Fibroblast of skin of right biceps (primary cell): ENCODE measurements at regions not wholly inside any gene's neighbourhood (a gene's known extent, or its start where the extent isn't known, plus 50 kb on each side); places are given as distances from the start of the nearest gene placed in this dataset.
"Not testable (repeated sequence)": the region's sequence is repeated elsewhere in the genome, so short reads cannot be mapped to it uniquely, and the experiment has no call there.

Experiments
- DNase-seq: peaks from one replicate; pipeline ENCODE4 v3.0.0-alpha.2; 2013

DNA sequence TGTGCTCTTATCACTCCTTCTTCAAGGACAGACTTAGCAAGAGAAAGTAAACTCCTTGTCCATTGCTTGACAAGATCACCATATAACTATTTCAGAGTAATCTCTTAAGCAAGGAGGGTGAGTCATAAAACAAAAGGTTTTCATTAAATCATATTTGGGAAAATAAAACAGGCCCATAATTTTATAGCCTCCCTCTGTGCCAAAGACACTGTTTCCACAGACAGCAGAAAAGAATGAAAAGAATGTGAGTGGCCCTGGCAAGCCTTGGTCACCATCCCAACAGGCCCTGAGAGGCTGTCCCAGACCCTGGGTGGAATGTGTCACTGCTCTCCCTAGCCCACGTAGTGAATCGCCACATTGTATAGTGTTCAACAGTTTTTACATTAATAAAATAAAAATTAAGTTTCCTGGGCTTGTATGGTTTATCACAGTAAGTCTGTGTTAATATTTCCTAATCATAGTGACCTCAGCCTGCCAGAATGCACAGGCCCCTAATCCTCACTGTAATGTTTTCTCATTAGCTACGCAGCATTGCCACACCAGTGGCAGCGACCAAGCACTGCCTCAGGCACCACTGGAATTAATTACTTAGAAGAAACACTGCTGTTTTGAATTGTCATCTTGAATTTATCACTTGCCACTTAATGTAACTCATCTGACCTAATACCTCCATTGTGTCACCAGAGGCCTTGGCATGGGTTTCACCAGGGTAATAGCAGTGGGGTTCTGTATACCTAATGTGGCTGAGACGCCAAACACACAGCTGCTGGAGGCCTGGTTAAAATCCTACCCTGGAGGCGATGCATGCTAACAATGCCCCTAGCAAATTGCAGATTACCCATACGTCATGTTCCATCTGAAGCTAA, 401.9 kb downstream of the LNPK start:
- peak; percentile 83 for DNase-seq

DNA sequence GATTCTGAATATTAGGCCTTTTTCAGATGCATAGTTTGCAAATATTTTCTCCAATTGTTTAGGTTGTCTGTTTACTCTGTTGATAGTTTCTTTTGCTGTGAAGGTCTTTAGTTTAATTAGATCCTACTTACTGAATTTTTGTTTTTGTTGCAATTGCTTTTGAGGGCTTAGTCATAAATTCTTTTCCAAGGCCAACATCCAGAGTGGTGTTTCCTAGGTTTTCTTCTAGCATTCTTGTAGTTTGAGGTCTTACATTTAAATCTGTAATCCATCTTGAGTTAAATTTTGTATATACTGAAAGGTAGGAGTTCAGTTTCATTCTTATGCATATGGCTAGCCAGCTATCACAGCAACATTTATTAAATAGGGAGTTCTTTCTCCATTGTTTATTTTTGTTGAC, 404.8 kb downstream of the LNPK start:
- peak; percentile 59 for DNase-seq

DNA sequence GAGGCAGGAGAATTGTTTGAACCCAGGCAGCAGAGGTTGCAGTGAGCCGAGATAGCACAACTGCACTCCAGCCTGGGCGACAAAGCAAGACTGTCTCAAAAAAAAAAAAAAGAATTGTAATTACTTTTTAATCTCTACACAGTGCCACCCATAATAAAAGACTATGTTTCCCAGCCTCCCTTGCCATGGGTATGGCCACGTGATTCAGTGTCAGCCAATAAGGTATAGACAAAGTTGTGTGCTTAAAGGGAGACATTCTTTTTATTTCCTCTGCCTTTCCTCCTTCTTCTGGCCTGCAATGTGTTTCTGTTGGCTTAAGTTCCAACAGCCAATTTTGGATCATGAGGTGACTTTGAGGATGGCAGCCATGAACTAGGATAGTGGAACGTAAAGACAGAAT, 406.9 kb downstream of the LNPK start:
- no peak for DNase-seq

DNA sequence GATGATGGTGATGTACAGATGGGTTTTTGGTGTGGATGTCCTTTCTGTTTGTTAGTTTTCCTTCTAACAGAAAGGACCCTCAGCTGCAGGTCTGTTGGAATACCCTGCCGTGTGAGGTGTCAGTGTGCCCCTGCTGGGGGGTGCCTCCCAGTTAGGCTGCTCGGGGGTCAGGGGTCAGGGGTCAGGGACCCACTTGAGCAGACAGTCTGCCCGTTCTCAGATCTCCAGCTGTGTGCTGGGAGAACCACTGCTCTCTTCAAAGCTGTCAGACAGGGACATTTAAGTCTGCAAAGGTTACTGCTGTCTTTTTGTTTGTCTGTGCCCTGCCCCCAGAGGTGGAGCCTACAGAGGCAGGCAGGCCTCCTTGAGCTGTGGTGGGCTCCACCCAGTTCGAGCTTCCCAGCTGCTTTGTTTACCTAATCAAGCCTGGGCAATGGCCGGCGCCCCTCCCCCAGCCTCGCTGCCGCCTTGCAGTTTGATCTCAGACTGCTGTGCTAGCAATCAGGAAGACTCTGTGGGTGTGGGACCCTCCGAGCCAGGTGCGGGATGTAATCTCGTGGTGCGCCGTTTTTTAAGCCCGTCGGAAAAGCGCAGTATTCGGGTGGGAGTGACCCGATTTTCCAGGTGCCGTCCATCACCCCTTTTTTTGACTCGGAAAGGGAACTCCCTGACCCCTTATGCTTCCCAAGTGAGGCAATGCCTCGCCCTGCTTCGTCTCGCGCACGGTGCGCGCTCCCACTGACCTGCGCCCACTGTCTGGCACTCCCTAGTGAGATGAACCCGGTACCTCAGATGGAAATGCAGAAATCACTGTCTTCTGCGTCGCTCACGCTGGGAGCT, 408.2 kb downstream of the LNPK start:
- not testable (repeated sequence) for DNase-seq

DNA sequence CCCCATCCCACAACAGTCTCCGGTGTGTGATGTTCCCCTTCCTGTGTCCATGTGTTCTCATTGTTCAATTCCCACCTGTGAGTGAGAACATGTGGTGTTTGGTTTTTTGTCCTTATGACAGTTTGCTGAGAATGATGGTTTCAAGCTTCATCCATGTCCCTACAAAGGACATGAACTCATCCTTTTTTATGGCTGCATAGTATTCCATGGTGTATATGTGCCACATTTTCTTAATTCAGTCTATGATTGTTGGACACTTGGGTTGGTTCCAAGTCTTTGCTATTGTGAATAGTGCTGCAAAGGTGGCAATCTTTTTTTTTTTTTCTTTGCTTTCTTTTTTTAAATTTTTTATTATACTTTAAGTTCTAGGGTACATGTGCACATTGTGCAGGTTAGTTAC, 406.7 kb upstream of the ATP5MC3 start:
- not testable (repeated sequence) for DNase-seq

DNA sequence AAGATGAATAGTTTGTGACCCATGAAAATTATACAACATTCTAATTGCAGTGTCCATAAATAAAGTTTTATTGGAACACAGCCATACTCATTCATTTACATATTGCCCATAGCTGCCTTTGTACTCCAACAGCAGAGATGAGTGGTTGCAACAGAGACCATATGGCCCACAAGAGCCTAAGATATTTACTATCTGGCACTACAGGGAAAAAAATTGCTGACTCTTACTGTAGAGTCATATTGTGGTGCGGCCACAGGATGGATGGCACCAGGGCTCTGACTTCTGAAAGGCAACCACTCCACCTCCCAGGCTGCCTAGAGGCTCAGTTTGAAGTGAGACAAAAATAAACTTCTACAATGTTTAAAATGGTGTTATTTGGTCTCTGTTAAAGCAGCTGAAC, 404.0 kb upstream of the ATP5MC3 start:
- DNase-seq = no peak

DNA sequence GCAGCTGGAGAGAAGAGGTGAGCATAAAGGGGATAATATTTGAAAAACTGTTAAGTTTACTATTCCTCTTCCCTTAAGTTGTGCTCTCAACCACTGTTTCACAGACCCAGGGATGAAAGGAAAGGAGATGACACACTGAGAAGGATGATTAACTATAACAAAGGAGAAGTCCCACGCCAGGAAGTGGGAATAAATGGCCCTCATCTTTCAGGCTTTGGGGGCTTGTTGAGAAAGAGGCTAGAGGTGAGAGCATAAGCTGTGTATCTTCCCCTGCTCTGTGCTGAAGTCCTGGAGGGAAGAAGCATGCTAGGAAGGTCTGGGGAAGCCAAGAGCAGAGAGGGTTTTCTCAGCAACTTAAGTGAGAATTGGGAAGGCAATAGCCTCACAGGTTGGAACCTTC, 399.1 kb upstream of the ATP5MC3 start:
- DNase-seq = no peak

DNA sequence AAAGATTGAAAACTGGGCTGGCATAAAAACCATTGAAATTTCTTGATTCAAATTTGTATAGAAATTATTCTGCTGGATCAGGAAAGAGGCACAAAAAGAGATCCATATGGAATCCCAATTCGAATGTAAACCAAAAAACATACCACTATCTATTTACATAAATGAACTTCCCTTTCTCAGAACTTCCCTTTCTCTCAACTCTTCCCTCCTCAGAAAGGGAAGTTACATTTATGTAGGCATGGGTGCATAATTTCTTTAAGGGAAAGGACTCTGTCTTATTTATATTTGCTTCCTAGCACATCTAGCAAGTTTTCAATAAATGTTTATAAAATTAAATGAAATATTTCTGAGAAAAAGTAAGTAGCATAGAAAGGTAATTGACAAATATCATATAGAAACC, 398.1 kb upstream of the ATP5MC3 start:
- DNase-seq = no peak

DNA sequence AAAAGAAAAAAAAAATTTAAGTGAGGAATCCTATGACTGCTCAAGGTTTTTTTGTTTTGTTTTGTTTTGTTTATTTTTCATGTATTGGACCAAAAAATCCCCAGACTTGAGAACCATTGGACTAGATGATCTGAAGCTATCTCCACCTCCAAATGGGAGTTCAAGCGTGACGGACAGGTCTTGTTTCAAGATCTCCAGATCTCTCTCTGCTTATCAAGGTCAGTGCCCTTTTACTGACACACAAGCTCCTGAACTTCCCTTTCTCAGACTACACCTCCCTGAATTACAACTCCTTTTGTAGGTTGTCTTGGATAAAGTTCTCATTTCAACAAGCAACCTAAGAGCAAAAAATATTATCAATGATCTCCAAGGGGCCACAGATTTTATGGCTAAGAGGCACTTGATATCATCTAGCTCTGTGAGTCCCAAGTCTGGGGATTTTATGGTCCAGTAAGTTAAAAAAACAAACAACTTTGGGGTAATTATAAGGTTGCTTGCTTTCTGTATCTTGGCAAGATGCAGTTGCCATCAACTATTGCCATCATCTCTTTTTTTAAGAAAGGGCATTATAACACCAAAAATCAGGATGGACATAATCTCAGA, 396.0 kb upstream of the ATP5MC3 start:
- DNase-seq = no peak

DNA sequence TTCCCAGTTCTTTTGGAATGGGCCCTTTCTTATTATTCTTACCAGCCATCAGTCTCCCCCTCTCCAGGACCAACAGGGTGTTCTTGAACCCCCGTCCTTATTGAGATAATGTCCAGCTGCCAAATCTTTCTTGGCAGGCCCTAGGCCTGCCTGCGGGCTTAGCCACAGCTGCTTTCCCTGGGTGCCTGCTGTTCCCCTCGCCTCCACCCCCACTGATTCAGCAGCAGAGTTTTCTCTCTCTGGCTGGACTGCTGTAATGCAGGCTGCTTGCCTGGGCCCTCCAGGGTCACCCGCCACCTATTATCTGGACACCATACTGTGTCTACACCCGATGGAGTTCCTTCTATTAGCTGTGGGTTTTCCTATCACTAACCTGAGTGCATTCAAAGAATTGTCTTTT, 395.4 kb upstream of the ATP5MC3 start:
- DNase-seq = no peak

DNA sequence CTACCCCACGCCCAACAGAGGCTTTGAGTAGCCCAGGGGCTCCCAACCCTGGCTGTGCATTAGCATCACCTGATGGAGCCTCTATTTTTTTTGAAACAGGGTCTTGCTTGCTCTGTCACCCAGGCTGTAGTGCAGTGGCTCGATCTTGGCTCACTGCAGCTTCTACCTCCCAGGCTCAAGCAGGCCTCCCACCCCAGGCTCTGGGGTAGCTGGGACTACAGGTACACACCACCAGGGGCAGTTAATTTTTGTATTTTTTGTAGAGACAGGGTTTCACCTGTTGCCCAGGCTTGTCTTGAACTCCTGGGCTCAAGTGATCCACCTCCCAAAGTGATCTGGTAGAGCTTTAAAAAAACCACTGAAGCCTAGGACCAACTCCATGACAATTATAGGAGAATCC, 394.8 kb upstream of the ATP5MC3 start:
- no peak for DNase-seq

DNA sequence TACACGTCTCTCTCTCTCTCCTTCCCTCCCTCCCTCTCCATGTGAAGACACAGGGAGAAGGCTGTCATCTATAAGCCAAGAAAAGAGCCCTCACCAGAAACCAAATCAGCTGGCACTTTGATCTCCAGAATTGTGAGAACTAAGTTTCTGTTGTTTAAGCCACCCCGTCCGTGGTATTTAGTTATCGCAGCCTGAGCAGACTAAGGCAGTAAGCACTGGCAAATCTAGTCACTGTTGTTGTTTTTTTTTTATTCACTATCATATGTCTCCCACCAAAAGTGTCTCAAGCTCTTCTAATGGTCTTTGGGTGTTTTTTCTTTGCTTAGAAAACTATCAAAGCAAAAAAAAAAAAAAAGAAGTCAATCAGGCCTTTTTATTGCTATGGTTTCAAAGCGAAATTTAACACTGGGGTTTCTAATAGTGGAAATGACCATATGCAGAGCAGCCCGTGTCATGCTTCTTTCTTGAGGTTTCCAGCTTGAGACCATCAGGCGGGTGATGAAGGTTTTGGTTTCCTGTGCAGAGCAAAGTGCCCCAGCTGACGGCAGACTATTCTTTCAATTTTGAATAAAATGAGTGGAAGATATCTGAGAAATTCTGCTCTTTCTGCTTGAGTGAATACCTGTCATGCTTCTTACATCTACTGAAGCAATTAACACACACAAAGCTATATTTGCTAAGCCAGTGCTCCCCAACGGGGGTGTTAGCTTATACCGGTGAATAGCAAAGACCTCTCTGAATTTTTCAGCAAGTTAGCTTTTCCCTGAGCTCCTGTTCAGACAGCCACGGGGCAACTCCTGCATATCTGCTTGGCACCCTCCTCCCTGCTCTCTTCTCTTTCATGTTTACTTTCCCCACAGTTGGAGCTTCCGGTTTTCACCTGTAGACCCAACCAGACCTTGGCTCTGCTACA, 394.1 kb upstream of the ATP5MC3 start:
- peak; percentile 9 for DNase-seq

DNA sequence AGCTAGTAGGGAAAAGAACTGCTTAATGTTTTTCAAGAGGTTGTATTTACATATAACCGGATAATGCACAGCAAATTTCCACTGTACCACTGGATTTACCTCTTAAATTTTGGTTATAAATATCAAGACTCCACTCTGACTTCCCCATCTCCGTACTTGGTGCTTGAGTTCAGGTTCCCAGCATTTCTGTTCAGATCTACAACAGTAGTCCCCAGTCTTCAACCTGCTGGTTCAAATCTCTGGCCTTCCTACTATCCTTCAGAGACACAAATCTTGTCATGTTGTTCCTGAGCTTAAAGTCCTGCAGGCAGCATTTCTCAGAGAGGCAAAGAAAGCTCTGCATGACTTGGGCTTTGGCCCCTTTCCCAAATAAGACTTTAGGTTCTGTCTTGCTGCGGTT, 392.6 kb upstream of the ATP5MC3 start:
- no peak for DNase-seq

DNA sequence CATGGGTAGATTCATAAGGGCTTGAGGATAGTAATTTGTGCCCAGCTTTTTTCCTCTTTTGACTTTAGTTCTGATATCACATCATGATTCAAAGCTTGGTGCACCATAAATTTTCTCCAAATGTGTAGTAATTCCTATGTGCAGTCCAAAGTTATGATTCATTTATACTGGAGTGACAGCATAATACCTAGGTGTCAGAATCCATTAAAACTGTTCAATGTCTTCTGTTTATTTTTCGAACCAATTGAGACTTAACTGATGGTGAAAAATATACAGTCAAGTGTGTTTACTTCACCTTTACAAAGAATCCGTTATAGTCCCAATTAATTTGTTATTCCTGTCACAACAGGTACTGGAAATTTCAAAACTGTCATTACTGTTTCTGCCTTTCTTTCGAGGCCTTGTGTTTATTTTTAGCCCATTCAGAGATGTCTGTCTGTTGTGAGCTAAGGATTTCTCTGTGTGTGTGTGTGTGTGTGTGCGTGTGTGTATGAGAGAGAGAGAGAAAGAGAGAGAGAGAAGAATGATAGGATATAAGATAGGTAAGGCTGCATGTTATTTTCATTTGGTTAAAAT, 389.7 kb upstream of the ATP5MC3 start:
- peak; percentile 8 for DNase-seq

DNA sequence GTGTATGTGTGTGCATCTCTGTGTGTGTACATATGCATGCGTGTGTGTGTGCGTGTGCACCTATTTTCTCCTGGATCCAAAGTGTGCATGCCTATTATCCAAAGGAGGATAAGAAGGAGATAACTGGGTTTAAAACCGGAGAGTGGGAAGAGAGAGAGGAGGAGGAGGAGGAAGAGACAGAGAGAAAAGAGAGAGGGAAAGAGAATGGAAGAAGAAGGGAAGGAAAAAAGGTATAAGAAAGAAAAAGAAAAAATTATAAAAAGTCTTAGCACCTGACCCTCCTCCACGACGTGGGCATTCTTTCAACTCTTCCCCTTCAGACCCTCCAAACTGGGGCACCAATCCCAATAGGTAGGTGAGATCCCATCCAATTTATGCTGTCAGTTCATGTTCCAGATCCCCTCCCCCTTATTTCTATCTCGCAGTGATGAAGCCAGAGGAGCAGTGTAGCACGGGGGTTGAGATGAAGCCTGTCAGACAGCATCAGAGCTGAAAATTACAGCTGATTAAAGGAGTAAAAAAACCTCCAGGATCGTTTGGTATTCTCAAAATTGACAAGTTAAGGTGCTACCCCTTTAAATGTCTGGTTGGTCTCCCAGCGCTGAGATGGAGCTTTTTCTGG, 386.7 kb upstream of the ATP5MC3 start:
- DNase-seq = no peak

DNA sequence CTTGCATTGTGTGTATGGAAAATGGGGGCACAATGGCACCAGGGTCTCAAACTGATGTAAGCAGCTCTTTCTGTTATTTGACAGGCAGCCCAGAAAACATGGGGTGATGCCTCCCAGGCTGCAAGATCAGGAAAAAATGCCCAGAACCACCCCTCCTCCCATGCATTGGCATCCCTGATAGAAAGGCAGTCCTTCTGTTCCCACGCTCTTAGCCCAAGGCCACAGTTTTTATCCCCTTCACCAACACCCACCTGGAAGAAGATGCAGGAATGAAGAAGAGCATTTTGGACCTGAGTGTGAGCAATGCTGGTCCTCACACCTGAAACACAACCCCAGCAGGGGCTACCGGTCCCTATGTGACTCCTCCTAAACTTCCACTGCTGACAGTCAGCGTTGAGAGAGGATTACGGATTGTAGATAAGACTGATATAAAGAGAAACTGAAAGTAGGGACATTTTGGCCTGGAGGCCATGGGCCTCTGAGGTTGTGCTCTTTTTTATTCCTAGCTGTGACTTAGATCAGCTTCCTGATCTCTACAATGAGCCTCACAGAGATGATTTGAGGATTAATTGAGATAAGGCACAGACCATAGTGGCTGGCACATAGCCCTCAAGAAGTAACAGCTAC, 386.0 kb upstream of the ATP5MC3 start:
- no peak for DNase-seq

DNA sequence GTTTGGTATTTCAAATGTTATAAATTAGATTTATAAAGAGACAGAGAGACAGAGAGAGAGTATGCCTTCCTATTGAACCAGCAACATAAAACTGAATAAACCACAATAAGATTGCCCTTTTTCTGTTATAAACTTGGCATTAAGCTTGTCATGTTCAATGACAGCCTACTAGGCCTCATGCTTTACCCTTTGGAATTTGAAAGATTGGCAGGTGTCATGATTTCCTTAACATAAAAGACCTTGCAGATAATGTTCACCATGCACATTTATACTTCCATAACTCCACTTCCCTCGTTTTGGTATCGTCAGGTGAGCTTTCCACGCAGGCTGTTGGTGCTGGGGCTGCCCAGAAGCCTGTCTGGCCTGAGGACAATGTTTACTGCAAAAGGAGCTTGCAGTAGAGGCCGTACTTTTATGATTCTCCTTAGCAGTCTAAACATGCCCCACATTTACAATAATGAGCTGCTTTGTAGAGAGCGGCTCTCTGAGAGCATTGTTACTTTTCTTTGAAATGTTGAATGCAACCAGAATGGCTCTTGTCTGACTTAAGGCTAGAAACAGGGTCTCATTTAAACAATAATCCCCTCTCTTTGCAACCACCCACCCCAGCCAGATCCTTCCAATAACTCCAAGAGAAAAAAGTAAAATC, 379.1 kb upstream of the ATP5MC3 start:
- DNase-seq = no peak

DNA sequence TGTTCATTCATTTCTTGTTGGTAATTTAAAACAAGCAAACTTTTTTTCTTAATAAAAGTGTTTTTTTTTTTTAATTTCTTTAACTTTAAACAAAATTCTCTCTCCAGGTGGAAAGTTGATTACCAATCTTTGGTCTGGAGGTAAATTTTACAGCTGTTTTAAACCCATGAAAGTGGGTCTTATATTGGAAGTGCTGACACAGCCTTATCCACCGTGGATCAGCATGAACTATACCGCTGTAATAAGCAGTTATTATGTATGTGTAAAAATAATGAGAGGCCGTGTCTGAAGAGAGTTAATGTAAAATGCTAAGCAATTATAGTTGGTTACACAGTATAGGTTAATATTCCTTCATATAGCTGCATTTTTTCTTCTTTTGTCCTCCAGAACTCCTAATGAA, 378.1 kb upstream of the ATP5MC3 start:
- no peak for DNase-seq

DNA sequence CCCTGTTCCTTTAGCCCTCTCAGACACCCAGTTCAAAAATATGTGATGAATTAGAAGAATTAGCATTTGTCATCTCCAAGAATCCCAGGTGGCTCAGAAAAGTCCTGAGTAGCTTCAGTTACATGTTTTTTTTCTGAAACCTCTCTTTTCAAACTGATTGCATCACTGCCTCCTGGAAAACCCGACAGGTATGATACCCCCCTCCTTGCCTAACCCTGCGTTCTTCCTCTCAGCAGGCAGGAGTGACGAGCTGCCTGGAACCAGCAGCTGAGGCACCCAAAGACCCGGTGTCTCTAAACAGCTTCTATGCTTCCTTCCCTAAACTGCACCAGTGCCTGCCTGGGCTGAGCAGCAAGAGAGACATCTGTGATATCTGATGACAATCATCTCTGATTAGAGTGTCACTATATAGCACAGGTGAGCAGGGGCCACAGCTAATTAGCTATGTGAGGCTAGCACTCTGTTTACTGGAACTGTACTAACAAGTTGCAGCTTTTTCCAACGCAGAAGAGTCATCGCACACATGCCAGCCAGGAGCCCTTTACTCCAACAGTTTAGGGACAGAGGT, 376.4 kb upstream of the ATP5MC3 start:
- DNase-seq = no peak

DNA sequence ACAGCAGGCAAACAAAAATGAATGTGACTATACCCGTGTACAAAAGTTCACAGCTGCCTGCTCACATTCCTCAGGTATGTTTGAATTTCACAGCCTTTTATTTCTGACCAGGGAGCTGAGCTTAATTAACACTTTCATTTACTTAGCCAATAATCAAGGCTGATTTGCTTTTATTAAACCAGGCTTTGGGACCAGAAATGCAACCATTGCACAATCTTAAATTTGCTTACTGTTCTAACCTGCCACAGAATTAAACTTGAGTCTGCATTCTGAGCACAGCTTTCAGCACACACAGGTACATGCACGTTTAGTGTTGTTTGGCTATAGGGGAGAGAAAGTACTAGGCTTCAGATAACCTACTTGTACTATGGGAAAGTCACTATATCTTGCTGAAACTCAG, 372.4 kb upstream of the ATP5MC3 start:
- DNase-seq = no peak
